HG03342 (cell line): ENCODE measurements at regions not wholly inside any gene's neighbourhood (a gene's known extent, or its start where the extent isn't known, plus 50 kb on each side); places are given as distances from the start of the nearest gene placed in this dataset.
A peak's percentile ranks its signal among the peaks of the same experiment; 100 is the strongest.
"Not testable (repeated sequence)": the region's sequence is repeated elsewhere in the genome, so short reads cannot be mapped to it uniquely, and the experiment has no call there.

Experiments used
- ATAC-seq: cut with Tn5 transposase; IDR thresholded peaks from one replicate; pipeline ENCODE4 v1.9.1; 2021; ENCODE audit warnings: mild to moderate bottlenecking, moderate library complexity; ENCODE audit not compliant: unreplicated experiment

DNA sequence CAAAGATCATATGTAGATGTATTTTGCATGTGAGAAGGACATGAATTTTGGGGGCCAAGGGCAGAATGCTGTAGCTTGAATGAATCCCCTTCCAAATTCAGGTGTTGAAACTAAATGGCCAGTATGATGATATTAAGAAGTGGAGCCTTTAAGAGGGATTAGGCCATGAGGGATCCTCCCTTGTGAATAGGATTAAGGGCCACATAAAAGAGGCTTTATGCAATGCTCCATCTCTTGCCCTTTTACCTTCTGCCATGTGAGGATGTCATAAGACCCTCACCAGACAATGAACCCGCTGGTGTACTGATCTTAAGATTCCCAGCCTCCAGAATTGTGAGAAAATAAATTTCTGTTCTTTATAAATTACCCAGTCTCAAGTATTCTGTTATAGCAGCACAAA is 206.1 kb downstream of the YTHDC2 start:
- ATAC-seq: no peak

DNA sequence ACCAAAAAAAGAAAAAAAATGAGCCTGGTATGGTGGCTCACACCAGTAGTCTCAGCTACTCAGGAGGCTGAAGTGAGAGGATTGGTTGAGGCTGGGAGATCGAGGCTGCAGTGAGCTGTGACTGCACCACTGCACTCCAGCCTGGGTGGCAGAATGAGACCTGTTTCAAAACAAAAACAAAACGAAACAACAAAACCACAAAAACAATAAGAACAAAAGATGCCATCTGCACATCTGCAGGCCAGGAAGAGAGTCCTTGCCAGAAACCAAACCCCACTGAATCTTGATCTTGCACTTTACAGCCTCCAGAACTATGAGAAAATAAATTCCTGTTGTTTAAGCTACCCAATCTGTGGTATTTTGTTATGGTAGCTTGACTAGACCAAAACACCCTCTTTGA is 207.7 kb downstream of the YTHDC2 start:
- no peak for ATAC-seq

DNA sequence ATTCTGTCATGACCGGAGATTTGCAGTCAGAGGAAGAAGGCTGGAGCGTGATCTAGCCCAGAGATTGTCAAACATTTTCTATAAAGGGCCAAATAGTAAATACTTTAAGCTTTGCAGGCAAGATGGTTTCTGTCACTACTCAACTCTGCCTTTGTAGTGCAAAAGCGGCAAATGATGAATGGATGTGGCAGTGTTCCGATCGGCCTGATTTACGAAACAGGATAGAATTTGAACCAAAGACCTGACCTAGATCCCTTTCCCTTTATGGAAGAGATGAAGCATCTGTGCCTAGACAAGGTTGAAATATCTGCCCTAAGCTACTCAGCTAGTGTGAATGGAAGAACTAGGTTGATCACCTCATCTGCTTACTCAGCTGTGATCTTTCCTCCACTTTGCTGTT is 209.5 kb downstream of the YTHDC2 start:
- ATAC-seq: no peak

DNA sequence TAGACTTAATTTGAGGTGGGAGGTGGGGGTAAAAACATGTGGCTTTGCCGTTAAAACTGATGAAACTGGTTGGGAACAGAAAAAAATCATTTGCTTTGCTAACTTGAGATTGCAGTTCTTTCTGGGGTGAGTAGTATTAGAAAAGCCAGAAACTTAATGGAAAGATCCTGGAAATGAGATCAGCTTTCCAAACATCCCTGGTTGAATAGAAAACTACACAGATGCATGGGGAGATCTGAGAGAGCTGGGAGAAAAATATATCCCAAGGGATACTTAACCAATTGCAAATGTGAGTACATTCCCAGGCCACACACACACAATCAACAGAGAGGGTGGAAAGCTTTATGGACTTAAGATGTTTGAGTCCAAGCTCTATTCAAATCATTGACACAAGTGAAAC is 222.3 kb downstream of the YTHDC2 start:
- no peak for ATAC-seq

GRCh38 chr5:113742176-113742575 is 228.7 kb downstream of the YTHDC2 start:
- ATAC-seq: no peak

- ATAC-seq: no peak
Measured at GRCh38 chr5:113742639-113743038, 229.1 kb downstream of the YTHDC2 start.

DNA sequence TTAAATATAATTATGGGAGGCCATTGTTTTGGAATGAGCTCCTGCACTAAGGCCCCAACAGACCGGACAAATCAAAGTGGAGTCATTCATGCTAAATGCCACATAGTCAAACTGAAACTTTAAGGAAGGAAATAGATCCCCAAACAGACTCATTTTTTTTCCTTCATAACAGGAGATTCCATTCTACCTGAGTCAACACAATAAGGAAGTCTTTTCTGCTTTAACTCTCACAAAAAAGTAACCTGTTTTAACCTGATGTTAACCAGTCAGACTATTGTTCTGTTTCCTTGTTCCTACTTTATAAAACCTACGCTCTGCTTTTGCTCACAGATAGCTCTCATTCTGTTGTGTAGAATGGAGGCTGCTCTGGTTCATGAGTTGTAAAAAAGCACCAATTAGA is 234.9 kb downstream of the YTHDC2 start:
- ATAC-seq: no peak

GRCh38 chr5:113749334-113749733 is 235.8 kb downstream of the YTHDC2 start:
- ATAC-seq: no peak

GRCh38 chr5:113753182-113753581 is 239.7 kb downstream of the YTHDC2 start:
- not testable (repeated sequence) for ATAC-seq

- ATAC-seq: no peak
Measured at GRCh38 chr5:113755516-113755915, 242.0 kb downstream of the YTHDC2 start.

GRCh38 chr5:113757508-113757907 is 244.0 kb downstream of the YTHDC2 start:
- no peak for ATAC-seq

- no peak for ATAC-seq
Measured at GRCh38 chr5:113759505-113759904, 246.0 kb downstream of the YTHDC2 start.

- no peak for ATAC-seq
Measured at GRCh38 chr5:113760486-113760885, 247.0 kb downstream of the YTHDC2 start.

GRCh38 chr5:113761594-113761993 is 248.1 kb downstream of the YTHDC2 start:
- no peak for ATAC-seq

GRCh38 chr5:113764382-113764781 is 250.9 kb downstream of the YTHDC2 start:
- no peak for ATAC-seq

DNA sequence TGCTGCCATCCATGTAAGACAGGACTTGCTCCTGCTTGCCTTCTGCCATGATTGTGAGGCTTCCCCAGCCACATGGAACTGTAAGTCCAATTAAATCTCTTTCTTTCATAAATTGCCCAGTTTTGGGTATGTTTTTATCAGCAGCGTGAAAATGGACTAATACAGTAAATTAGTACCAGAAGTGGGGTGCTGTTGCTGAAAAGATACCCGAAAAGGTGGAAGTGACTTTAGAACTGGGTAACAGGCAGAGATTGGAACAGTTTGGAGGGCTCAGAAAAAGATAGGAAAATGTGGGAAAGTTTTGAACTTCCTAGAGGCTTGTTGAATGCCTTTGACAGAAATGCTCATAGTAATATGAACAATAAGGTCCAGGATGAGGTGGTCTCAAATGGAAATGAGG is 253.3 kb downstream of the YTHDC2 start:
- ATAC-seq: not testable (repeated sequence)

DNA sequence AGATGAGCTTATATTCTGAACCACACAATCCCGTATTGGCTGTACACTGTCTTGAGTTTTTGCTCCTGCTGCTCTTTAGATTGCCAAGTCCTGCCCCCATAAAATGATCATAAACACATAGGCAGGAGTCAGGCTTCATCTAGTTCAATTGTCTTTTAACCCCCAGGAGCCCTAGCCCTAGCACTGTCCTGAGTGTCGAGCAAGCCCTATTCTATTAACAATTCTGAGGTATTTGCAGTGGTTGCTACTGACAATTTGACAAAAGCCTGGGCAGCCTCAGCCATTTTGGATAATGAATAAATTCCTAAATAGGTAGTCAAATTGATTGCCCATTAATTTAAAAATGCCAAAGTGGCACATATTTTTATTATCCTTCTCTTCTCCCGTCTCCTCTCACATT is 257.2 kb downstream of the YTHDC2 start:
- ATAC-seq: no peak

- peak; percentile 69 for ATAC-seq
Measured at GRCh38 chr5:113771483-113771882, 258.0 kb downstream of the YTHDC2 start.

DNA sequence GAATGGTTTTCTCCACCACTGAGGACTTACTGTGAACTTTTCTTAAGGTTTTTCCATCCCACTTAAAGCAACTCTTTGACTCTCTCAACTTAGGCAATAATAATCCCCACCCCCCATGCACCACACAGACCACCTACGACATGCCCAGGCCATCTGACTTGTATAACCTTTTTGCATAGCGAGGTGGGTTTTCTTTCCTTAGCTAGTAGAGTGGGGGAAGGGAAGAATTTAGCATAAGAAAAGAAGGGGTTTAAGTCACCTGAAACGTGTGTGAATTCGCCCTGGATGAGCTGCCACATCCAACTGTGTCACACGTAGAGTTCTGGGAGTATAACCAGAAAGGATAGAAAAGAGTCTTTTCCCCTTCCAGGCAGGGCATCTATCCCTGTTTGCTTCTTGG is 262.7 kb downstream of the YTHDC2 start:
- no peak for ATAC-seq

DNA sequence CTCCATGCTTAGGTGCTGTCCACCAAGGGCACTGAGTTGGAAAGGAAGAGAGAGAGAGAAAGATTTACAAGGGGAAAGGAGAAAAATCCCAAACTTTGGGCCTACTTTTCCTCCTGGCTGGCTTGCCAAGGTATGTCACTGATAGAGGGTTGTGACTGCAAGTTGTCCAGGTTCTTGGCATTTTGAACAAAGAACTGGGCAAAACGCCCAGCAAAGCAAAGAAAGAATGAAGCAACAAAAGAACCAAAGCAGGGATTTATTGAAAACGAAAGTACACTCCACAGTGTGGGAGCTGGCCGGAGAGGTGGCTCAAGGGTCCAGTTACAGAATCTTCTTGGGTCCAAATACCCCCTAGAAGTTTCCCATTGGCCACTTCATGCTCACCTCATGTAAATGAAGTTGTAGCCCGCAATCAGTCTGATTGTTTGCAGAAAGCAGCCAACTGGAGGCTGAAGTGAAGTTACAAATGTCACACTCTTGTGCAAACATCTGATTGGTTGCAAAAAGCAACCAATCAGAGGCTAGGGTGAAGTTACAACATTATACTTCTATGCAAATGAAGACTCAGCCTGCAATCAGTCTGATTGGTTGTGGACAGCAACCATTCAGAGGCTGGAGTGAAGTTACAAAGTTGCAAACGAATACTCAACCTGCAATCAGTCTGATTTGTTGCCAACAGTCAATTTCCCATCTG is 263.5 kb downstream of the YTHDC2 start:
- no peak for ATAC-seq

GRCh38 chr5:113778147-113778546 is 264.7 kb downstream of the YTHDC2 start:
- ATAC-seq: no peak

GRCh38 chr5:113788141-113788655 is 274.7 kb downstream of the YTHDC2 start:
- no peak for ATAC-seq

DNA sequence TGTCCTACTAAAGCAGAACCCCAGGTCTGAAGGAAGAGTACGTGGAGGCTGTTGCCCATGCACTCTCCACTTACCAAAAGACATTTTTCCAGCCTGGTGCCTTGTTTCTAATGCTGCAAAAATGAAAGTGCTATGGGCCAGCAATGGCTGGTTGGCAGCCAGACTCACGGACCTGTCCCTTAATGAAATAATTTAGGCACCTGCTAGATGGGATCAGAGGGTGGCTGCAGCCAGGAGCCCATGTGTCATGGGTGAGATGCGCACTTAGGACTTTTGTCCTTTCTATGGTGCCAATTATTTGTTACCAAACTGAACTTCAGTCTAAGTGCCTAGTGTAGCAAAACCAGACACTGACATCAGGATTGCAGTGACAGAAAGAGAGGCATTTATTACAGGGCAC is 276.3 kb downstream of the YTHDC2 start:
- ATAC-seq: no peak
